SH-SY5Y (cell line): ENCODE measurements at regions not wholly inside any gene's neighbourhood (a gene's known extent, or its start where the extent isn't known, plus 50 kb on each side); places are given as distances from the start of the nearest gene placed in this dataset.

Experiments used
- GATA2 ChIP-seq: IDR thresholded peaks from 2 replicates; pipeline ENCODE4 v1.6.1; 2011; ENCODE audit warnings: mild to moderate bottlenecking, low read depth, low read length
- GATA3 ChIP-seq: IDR thresholded peaks from 2 replicates; pipeline ENCODE4 v1.6.1; 2011; ENCODE audit warnings: low read depth, mild to moderate bottlenecking, low read length, moderate library complexity

DNA sequence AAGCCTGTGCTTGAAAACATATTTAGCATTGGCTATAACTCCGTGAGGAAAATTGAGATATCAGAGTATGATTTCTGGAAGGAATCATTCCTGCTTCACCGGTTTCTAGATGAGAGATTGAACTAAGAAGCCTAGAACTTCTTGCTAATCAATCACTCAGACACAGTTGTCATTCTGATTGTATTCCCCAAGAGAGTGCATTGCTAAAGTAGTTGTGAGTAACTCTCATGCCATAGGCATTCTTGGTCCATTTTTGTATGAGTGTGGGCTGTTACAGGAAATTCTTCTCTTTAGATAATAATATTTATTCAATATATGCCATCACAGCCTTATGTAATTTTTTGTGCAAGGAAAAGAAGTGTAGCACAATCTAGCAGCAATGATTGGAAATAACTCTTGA, 893.3 kb upstream of the MDGA2 start:
- TF ChIP-seq GATA3 (no peak), GATA2 (no peak)
